SK-N-SH treated with all-trans-retinoic acid at 6 μM for 48 hours (cell line): ENCODE measurements at regions not wholly inside any gene's neighbourhood (a gene's known extent, or its start where the extent isn't known, plus 50 kb on each side); places are given as distances from the start of the nearest gene placed in this dataset.

Experiments
- BACH2 ChIP-seq: fragments of 250-450 bp; sonication (Bioruptor Pico); IDR thresholded peaks from 2 replicates; pipeline ENCODE4 v1.9.0; 2021; ENCODE audit warnings: mild to moderate bottlenecking, borderline replicate concordance
- CSRNP3 ChIP-seq: fragments of 250-450 bp; sonication (Bioruptor Pico); IDR thresholded peaks from 2 replicates; pipeline ENCODE4 v1.5.1; 2021; ENCODE audit warnings: mild to moderate bottlenecking, moderate library complexity
- ISL1 ChIP-seq: fragments of 250-450 bp; sonication (Bioruptor Pico); IDR thresholded peaks from 2 replicates; pipeline ENCODE4 v2.1.2; 2022; ENCODE audit warnings: mild to moderate bottlenecking, moderate library complexity
- PATZ1 ChIP-seq: fragments of 250-450 bp; sonication (Bioruptor Pico); IDR thresholded peaks from 2 replicates; pipeline ENCODE4 v1.8.0; 2020; ENCODE audit warnings: mild to moderate bottlenecking, moderate library complexity, borderline replicate concordance
- TCF4 ChIP-seq: fragments of 250-450 bp; sonication (Bioruptor Pico); IDR thresholded peaks from 2 replicates; pipeline ENCODE4 v1.8.0; 2021; ENCODE audit warnings: mild to moderate bottlenecking, moderate library complexity, borderline replicate concordance
- ZNF70 ChIP-seq: fragments of 450-650 bp; formaldehyde crosslinking; IDR thresholded peaks from 2 replicates; pipeline ENCODE4 v1.5.0; 2020; ENCODE audit warnings: mild to moderate bottlenecking, moderate library complexity

- TF ChIP-seq PATZ1 (CRISPR knock-in tag) (no peak), ISL1 (CRISPR knock-in tag) (no peak), BACH2 (CRISPR knock-in tag) (no peak), ZNF70 (CRISPR knock-in tag) (no peak), TCF4 (CRISPR knock-in tag) (no peak), CSRNP3 (CRISPR knock-in tag) (no peak)
Observed at GRCh38 chr5:20514145-20514544, 526.1 kb upstream of the CDH18 start.
